GM06990 (cell line): ENCODE measurements at regions not wholly inside any gene's neighbourhood (a gene's known extent, or its start where the extent isn't known, plus 50 kb on each side); places are given as distances from the start of the nearest gene placed in this dataset.

Experiments used
- DNase-seq: peaks from one replicate; pipeline ENCODE4 v3.0.0-alpha.2; 2011; ENCODE audit not compliant: insufficient read length; ENCODE audit errors: extremely low read depth
- H3K27me3 ChIP-seq: replicated peaks from 2 replicates; pipeline ENCODE4 v1.6.0; 2011; ENCODE audit warnings: low read length; ENCODE audit not compliant: control insufficient read depth, insufficient read depth
- H3K36me3 ChIP-seq: 2 replicates; pipeline ENCODE4 v1.5.1; 2011; ENCODE audit warnings: low read length; ENCODE audit not compliant: control insufficient read depth, insufficient read depth
- H3K4me3 ChIP-seq: replicated peaks from 2 replicates; pipeline ENCODE4 v1.5.1; 2011; ENCODE audit warnings: low read depth, mild to moderate bottlenecking, control low read depth, low read length
- CTCF ChIP-seq: IDR thresholded peaks from 2 replicates; pipeline ENCODE4 v1.5.1; 2011; ENCODE audit warnings: low read length, control low read depth, mild to moderate bottlenecking, inconsistent platforms; ENCODE audit not compliant: insufficient read depth, poor library complexity, severe bottlenecking

GRCh38 chr11:97856666-97857065 lies 1164.1 kb upstream of the CNTN5 start:
- TF ChIP-seq CTCF: no peak
- Histone ChIP-seq H3K27me3 (no peaks in the 10 kb centered on the region), H3K4me3 (no peak overlapping the region), H3K36me3 (no peaks in the 10 kb centered on the region)
- no peak for DNase-seq

GRCh38 chr11:97860237-97860636 lies 1160.5 kb upstream of the CNTN5 start:
- Histone ChIP-seq H3K36me3 (no peaks in the 10 kb centered on the region), H3K4me3 (no peak overlapping the region), H3K27me3 (no peaks in the 10 kb centered on the region)
- TF ChIP-seq CTCF: no peak
- DNase-seq: no peak

- TF ChIP-seq CTCF: no peak
- Histone ChIP-seq H3K4me3 (no peak overlapping the region), H3K36me3 (no peaks in the 10 kb centered on the region), H3K27me3 (no peaks in the 10 kb centered on the region)
- no peak for DNase-seq
These were observed 1158.7 kb upstream of the CNTN5 start for GRCh38 chr11:97862021-97862420.

GRCh38 chr11:97865424-97866012 lies 1155.2 kb upstream of the CNTN5 start:
- H3K36me3 ChIP-seq: no peaks in the 10 kb centered on the region
- no peak overlapping the region for H3K4me3 ChIP-seq
- DNase-seq: no peak
- no peak for TF ChIP-seq CTCF
- H3K27me3 ChIP-seq: no peaks in the 10 kb centered on the region

- H3K36me3 ChIP-seq: no peaks in the 10 kb centered on the region
- DNase-seq: no peak
- no peaks in the 10 kb centered on the region for H3K27me3 ChIP-seq
- no peak for TF ChIP-seq CTCF
- H3K4me3 ChIP-seq: no peak overlapping the region
These were observed 1148.9 kb upstream of the CNTN5 start for GRCh38 chr11:97871816-97872215.

- no peaks in the 10 kb centered on the region for H3K36me3 ChIP-seq
- no peak for TF ChIP-seq CTCF
- no peak overlapping the region for H3K4me3 ChIP-seq
- no peaks in the 10 kb centered on the region for H3K27me3 ChIP-seq
- no peak for DNase-seq
These were observed 1140.5 kb upstream of the CNTN5 start for GRCh38 chr11:97880209-97880608.
